Heart right ventricle (tissue), 16 donors: ENCODE measurements at regions not wholly inside any gene's neighbourhood (a gene's known extent, or its start where the extent isn't known, plus 50 kb on each side); places are given as distances from the start of the nearest gene placed in this dataset.

ENCODE experiments used
- ATAC-seq, 8 donors: fragments of 200-7000 bp; cut with Tn5 transposase; one replicate each; pipeline ENCODE4 v1.9.1; 2020; ENCODE audit warnings: mild to moderate bottlenecking in 8 of 8, moderate library complexity in 8 of 8, moderate number of reproducible peaks in 1 of 8
- DNase-seq, 2 donors: peaks; one replicate each; pipeline ENCODE4 v3.0.0-alpha.2; 2020
- H3K27ac ChIP-seq, 10 donors: fragments of 200-600 bp; sonication (generic) in 2 of 10; one replicate each; pipeline versions ENCODE4 v1.5.0 to v1.8.0; 2020 to 2022; ENCODE audit warnings: mild to moderate bottlenecking in 3 of 10
- H3K27me3 ChIP-seq, 7 donors: fragments of 200-600 bp; one replicate each; pipeline ENCODE4 v1.8.0; 2021 to 2022; ENCODE audit warnings: mild to moderate bottlenecking in 2 of 7
- H3K36me3 ChIP-seq, 9 donors: fragments of 200-600 bp; sonication (generic) in 1 of 9; one replicate each; pipeline versions ENCODE4 v1.5.0 to v1.8.0; 2020 to 2022; ENCODE audit warnings: mild to moderate bottlenecking in 2 of 9
- H3K4me1 ChIP-seq, 9 donors: fragments of 200-600 bp; sonication (generic) in 1 of 9; one replicate each; pipeline versions ENCODE4 v1.5.0 to v1.8.0; 2020 to 2022; ENCODE audit warnings: mild to moderate bottlenecking in 4 of 9
- H3K4me3 ChIP-seq, 10 donors: fragments of 200-600 bp; sonication (generic) in 2 of 10; one replicate each; pipeline versions ENCODE4 v1.5.0 to v1.8.0; 2020 to 2022; ENCODE audit warnings: mild to moderate bottlenecking in 7 of 10, moderate library complexity in 2 of 10
- H3K9me3 ChIP-seq, 11 donors: fragments of 200-600 bp in 10 of 11; sonication (generic) in 2 of 11; one replicate each; pipeline versions ENCODE4 v1.5.0 to v1.8.0; 2013 to 2022; ENCODE audit warnings: mild to moderate bottlenecking in 2 of 11, control low read depth in 1 of 11, moderate library complexity in 1 of 11
- WGBS, 2 donors: extraction: QIAGEN DNeasy Blood & Tissue Kit; methylation state at CpG; one replicate each; pipeline ENCODE4 v1.1.7; 2013; ENCODE audit warnings: inconsistent platforms in 1 of 2; 5-methylcytosine and 5-hydroxymethylcytosine counted together
- intact Hi-C, 10 donors: fragments of 100-400 bp; cut with DNase I; formaldehyde crosslinking; loops; one replicate each; pipeline versions ENCODE4 v1.11.1 to v1.14.2; 2022
- TF ChIP-seq, protein P1 (sequence below), 9 donors: fragments of 200-600 bp; sonication (generic) in 2 of 9; IDR thresholded peaks; one replicate each; pipeline versions ENCODE4 v1.5.0 to v1.8.0; 2021 to 2022; ENCODE audit warnings: antibody characterized with exemption in 9 of 9, mild to moderate bottlenecking in 5 of 9, moderate library complexity in 1 of 9
- donor health status: Arrhythmogenic right ventricular cardiomyopathy.
- donor health status: ischemic (EF 13 %, LVEDD 7.1; RV severe dilation, severe dysfunction).
- donor health status: healthy with polysubstance abuse.
- donor health status: DM: no; HTN: yes; CAD: no.
- donor health status: DM: no; HTN: no; CAD: no.
- donor health status: ischemic (EF 25% LVEDD 6.9; RV normal size, moderate dysfunction).
- donor health status: ischemic (EF 25% LVEDD 5.7; RV mildly dilated, moderate dysfunction).
- donor health status: healthy.
- donor health status: DM: yes; HTN: yes; CAD: no.
- donor health status: Ischemic cardiomyopathy.
- donor health status: ischemic (EF 35%, LVEDD 5.7; RV mildly dilated, moderate dysfunction).
- donor health status: nonischemic (EF 11% LVEDD 7.7; RV severe dilation, severe dysfunction).
- donor health status: DM: yes; HTN: yes; CAD: no.
- donor health status: PGD.
- donor health status: ischemic (EF 29% LVEDD 5.4; RV normal size, mild dysfunction).
- donor health status: nonischemic (EF 23%, LVEDD 6.1; RV moderate dilation, normal function).

DNA sequence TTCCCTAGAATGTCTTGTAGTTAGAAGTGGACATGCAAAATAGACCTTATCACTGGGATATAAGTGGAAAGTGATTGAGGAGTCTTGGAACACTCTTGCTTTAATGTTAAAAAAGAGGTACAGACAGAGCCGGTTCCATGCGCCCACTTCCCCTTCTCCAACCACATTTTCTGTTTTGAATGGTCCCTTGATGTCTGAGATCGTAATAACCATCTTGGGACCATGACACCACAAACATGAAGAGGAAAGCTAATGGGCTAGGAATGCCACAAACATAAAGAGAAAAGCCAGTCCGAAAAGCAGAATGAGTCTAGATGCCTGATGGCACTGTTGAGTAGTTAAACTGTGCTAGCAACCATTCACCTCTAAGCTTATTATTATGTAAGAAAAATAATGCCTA, 54.8 kb upstream of the SPON1 start:
- intact Hi-C loops = loop anchor here in 1 of 10 donors (10.0 kb wide), 1 partner anchor 1297 kb away; no protein-coding TSS in a partner anchor
- H3K27me3 ChIP-seq = no peaks in the 10 kb centered on the region
- DNase-seq (no peak), ATAC-seq (no peak)
- TF ChIP-seq, protein P1, sequence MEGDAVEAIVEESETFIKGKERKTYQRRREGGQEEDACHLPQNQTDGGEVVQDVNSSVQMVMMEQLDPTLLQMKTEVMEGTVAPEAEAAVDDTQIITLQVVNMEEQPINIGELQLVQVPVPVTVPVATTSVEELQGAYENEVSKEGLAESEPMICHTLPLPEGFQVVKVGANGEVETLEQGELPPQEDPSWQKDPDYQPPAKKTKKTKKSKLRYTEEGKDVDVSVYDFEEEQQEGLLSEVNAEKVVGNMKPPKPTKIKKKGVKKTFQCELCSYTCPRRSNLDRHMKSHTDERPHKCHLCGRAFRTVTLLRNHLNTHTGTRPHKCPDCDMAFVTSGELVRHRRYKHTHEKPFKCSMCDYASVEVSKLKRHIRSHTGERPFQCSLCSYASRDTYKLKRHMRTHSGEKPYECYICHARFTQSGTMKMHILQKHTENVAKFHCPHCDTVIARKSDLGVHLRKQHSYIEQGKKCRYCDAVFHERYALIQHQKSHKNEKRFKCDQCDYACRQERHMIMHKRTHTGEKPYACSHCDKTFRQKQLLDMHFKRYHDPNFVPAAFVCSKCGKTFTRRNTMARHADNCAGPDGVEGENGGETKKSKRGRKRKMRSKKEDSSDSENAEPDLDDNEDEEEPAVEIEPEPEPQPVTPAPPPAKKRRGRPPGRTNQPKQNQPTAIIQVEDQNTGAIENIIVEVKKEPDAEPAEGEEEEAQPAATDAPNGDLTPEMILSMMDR (IDR thresholded peaks at IDR 0.05) = no peak
- 92% methylated on average over 4 of the region's 4 CpGs for WGBS, 2 donors
- H3K9me3 ChIP-seq = peaks cover 0 to 58% (median 19%) of the 10 kb centered on the region in 11 donors
- H3K4me3 ChIP-seq = no peak overlapping the region
- H3K27ac ChIP-seq = no peak overlapping the region
- no peaks in the 10 kb centered on the region for H3K36me3 ChIP-seq
- H3K4me1 ChIP-seq = no peaks in the 10 kb centered on the region

DNA sequence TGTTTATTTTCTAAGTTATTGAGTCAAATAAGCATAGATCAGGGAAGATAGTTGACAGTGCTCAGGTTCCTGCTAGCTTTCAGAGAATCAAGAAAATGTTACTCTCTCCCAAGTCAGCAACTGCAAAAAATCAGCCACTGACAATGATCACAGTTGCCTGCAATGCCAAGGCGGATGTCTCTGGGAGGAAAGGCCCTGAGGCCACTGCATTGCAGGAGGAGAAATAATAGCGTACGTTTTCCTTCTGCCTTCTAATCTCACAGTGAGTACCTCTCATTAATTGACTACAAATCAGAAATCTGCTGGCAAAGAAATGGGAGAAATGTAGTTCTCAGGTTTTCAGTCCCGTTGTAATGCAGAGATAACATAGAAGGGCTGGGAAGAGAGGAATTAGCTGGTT, 54.0 kb upstream of the SPON1 start:
- no peak for DNase-seq
- Histone ChIP-seq H3K4me3 (no peak overlapping the region), H3K9me3 (peaks cover 0 to 58% (median 19%) of the 10 kb centered on the region in 11 donors), H3K4me1 (no peaks in the 10 kb centered on the region), H3K36me3 (no peaks in the 10 kb centered on the region), H3K27ac (no peak overlapping the region), H3K27me3 (no peaks in the 10 kb centered on the region)
- intact Hi-C loops = loop anchor here in 1 of 10 donors (10.0 kb wide), 1 partner anchor 1296 kb away; no protein-coding TSS in a partner anchor
- TF ChIP-seq, protein P1 (IDR thresholded peaks at IDR 0.05) = no peak
- no peak for ATAC-seq
- WGBS, 2 donors = 77 to 82% methylated on average over 4 of the region's 4 CpGs
